HepG2 (cell line): ENCODE measurements at regions not wholly inside any gene's neighbourhood (a gene's known extent, or its start where the extent isn't known, plus 50 kb on each side); places are given as distances from the start of the nearest gene placed in this dataset.

Experiments used
- ATAC-seq: fragments of 200-7000 bp; cut with Tn5 transposase; 3 replicates; pipeline ENCODE4 v1.9.1; 2020; ENCODE audit warnings: mild to moderate bottlenecking, moderate library complexity
- BruUV-seq: library from RNA; stranded (reverse); fragments of 400-500 nt; replicated peaks from 2 replicates; lab custom pipeline; 2021; lab: Mats Ljungman, UMichigan
- CTCF ChIA-PET: fragments of 300-600 bp; formaldehyde crosslinking; extraction: SDS; loops from one replicate; lab custom pipeline; 2021; ENCODE audit warnings: low total read pairs, inconsistent platforms, low intra/inter-chr PET ratio; lab: Yijun Ruan, JAX
- POLR2A ChIA-PET: fragments of 350-600 bp; sonication (Branson Sonifier 250); formaldehyde crosslinking; loops from one replicate; lab custom pipeline; 2020; ENCODE audit warnings: antibody characterized with exemption, inconsistent platforms; lab: Yijun Ruan, JAX
- DNase-seq: peaks from one replicate; pipeline ENCODE4 v3.0.0-alpha.2; 2015; ENCODE audit warnings: low spot score
- FAIRE-seq: peaks from 3 replicates; lab custom pipeline; 2011; peaks lifted over from hg19 to GRCh38; lab: Jason Lieb, UNC
- H2AFZ ChIP-seq: one replicate; pipeline ENCODE4 v1.6.1; 2011; ENCODE audit warnings: low read length, inconsistent platforms
- H3K27ac ChIP-seq: fragments of 300-600 bp; 3 replicates; pipeline ENCODE4 v1.8.0; 2011; ENCODE audit warnings: mixed run types, mild to moderate bottlenecking, mixed read lengths, low read length, inconsistent platforms; ENCODE audit not compliant: insufficient read depth; ENCODE audit errors: extremely low read length
- H3K27me3 ChIP-seq, 2 experiments: fragments of 200-600 bp in 1 of 2; 2 replicates in 1 of 2; 3 replicates in 1 of 2; pipeline versions ENCODE4 v1.6.0 to v1.8.0; 2011; ENCODE audit warnings: low read length in 2 of 2, mild to moderate bottlenecking in 2 of 2, moderate library complexity in 2 of 2, inconsistent platforms in 1 of 2; ENCODE audit not compliant: insufficient read depth in 2 of 2, control insufficient read depth in 1 of 2
- H3K36me3 ChIP-seq, 2 experiments: fragments of 200-600 bp in 1 of 2; replicated peaks in 1 of 2; 2 replicates in 1 of 2; 3 replicates in 1 of 2; pipeline versions ENCODE4 v1.5.1 to v1.8.0; 2011; ENCODE audit warnings: low read length in 2 of 2, inconsistent platforms in 1 of 2; ENCODE audit not compliant: insufficient read depth in 2 of 2, control insufficient read depth in 1 of 2
- H3K4me1 ChIP-seq: 2 replicates; pipeline ENCODE4 v1.5.1; 2012; ENCODE audit warnings: low read length, inconsistent platforms; ENCODE audit not compliant: insufficient read depth
- H3K4me2 ChIP-seq: 2 replicates; pipeline ENCODE4 v1.6.0; 2011; ENCODE audit warnings: low read depth, low read length, inconsistent platforms
- H3K4me3 ChIP-seq, 3 experiments: fragments of 200-600 bp in 1 of 3; sonication (generic), shearing (Covaris generic) in 1 of 3; replicated peaks in 1 of 3; 2 replicates each; pipeline ENCODE4 v1.5.1; 2011 to 2016; ENCODE audit warnings: low read length in 3 of 3, inconsistent platforms in 2 of 3, low read depth in 2 of 3, mild to moderate bottlenecking in 2 of 3, control low read depth in 1 of 3, mixed read lengths in 1 of 3; ENCODE audit not compliant: insufficient read depth in 1 of 3
- H3K79me2 ChIP-seq: one replicate; pipeline ENCODE4 v1.6.1; 2011; ENCODE audit warnings: low read length, inconsistent platforms; ENCODE audit not compliant: insufficient read depth
- H3K9ac ChIP-seq: 2 replicates; pipeline ENCODE4 v1.6.0; 2011; ENCODE audit warnings: mild to moderate bottlenecking, low read depth, low read length, inconsistent platforms; ENCODE audit not compliant: insufficient read depth
- H3K9me3 ChIP-seq: 2 replicates; pipeline ENCODE4 v1.5.1; 2012; ENCODE audit warnings: mild to moderate bottlenecking, low read length
- H4K20me1 ChIP-seq: 2 replicates; pipeline ENCODE4 v1.6.0; 2011; ENCODE audit warnings: inconsistent platforms, mild to moderate bottlenecking, low read length, moderate library complexity; ENCODE audit not compliant: insufficient read depth
- HMGA1 ChIP-seq: sonication (generic); formaldehyde crosslinking; conservative IDR thresholded peaks from 2 replicates; pipeline ENCODE4 v1.4.0; 2020; ENCODE audit warnings: missing genetic modification reagents
- ZNF12 ChIP-seq: sonication (generic); formaldehyde crosslinking; IDR thresholded peaks from 2 replicates; pipeline ENCODE4 v1.5.0; 2020; ENCODE audit warnings: missing genetic modification reagents
- ZNF136 ChIP-seq: sonication (generic); formaldehyde crosslinking; IDR thresholded peaks from 2 replicates; pipeline ENCODE4 v1.8.1; 2022; ENCODE audit warnings: low read depth, mild to moderate bottlenecking, moderate library complexity, missing genetic modification reagents
- ZNF878 ChIP-seq: sonication (generic); formaldehyde crosslinking; IDR thresholded peaks from 2 replicates; pipeline ENCODE4 v1.8.1; 2023; ENCODE audit warnings: mild to moderate bottlenecking, missing genetic modification reagents, moderate library complexity
- ZZZ3 ChIP-seq: sonication (generic); formaldehyde crosslinking; IDR thresholded peaks from 2 replicates; pipeline ENCODE4 v1.4.0; 2020; ENCODE audit warnings: missing genetic modification reagents, mild to moderate bottlenecking, borderline replicate concordance
- WGBS: methylation state at CpG from one replicate; pipeline ENCODE4 v1.1.6; 2017; ENCODE audit warnings: low lambda C conversion rate; 5-methylcytosine and 5-hydroxymethylcytosine counted together
- in situ Hi-C: cut with HindIII; loops from 2 replicates; pipeline ENCODE4 v1.10.0; 2017; ENCODE audit warnings: low pct_unique_long_range_greater_than_20kb; ENCODE audit not compliant: extremely low pct_ligation_motif_present
- intact Hi-C: fragments of 100-400 bp; cut with micrococcal nuclease; formaldehyde crosslinking; loops from one replicate; pipeline ENCODE4 v1.10.0; 2022; ENCODE audit not compliant: unreplicated experiment
- TF ChIP-seq, protein P1 (sequence below): sonication (generic); formaldehyde crosslinking; IDR thresholded peaks from 2 replicates; pipeline ENCODE4 v1.4.0; 2020; ENCODE audit warnings: missing genetic modification reagents, low read depth, mild to moderate bottlenecking, borderline replicate concordance
- TF ChIP-seq, protein P2 (sequence below): sonication (generic); formaldehyde crosslinking; IDR thresholded peaks from 2 replicates; pipeline ENCODE4 v1.8.0; 2022; ENCODE audit warnings: missing genetic modification reagents, low read depth, mild to moderate bottlenecking, borderline replicate concordance
- TF ChIP-seq, protein P3 (sequence below): conservative IDR thresholded peaks from 2 replicates; pipeline ENCODE4 v1.6.1; 2018; ENCODE audit warnings: missing genetic modification reagents
- TF ChIP-seq, protein P4 (sequence below): IDR thresholded peaks from 2 replicates; pipeline ENCODE4 v1.6.1; 2012; ENCODE audit warnings: low read length, improper control_type of control experiment

DNA sequence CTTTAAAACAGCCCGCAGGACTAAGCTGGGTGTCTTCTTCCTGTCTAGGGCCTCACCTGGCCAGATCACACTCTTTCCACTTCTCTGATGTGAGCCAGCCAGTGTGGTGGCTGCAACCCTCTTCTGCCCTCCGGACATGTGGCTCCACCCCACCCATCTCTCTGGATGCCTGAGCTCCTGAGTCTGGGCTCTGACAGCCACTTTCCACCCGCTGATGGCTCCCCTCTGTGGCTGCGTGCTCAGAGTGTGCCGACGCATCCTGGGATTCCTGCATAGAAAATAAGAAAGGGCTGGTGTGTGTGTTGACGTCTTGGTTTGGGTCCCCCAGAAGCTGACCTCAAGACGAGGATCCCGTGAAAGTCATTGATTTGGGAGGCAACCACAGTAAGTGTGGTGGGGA is 181.6 kb downstream of the URI1 start:
- H3K9me3 ChIP-seq, result no peaks in the 10 kb centered on the region
- no peaks in the 10 kb centered on the region for H4K20me1 ChIP-seq
- no peaks in the 10 kb centered on the region for H3K36me3 ChIP-seq
- DNase-seq (no peak), ATAC-seq (no peak), FAIRE-seq (no peak)
- no peak overlapping the region for H3K4me2 ChIP-seq
- no TSS peak for BruUV-seq
- H2AFZ ChIP-seq, result no peak overlapping the region
- H3K79me2 ChIP-seq, result no peaks in the 10 kb centered on the region
- CTCF ChIA-PET, result no interaction called here
- no peak overlapping the region for H3K4me3 ChIP-seq
- in situ Hi-C loops, result no loop called here
- intact Hi-C loops, result no loop called here
- H3K9ac ChIP-seq, result no peak overlapping the region
- peaks cover 0 to 23% of the 10 kb centered on the region in 2 experiments; a peak in 4 of 5 replicates for H3K27me3 ChIP-seq
- POLR2A ChIA-PET, result no interaction called here
- no peak for TF ChIP-seq HMGA1 (CRISPR knock-in tag)
- TF ChIP-seq, all 625 proteins: peak for 0
- no peaks in the 10 kb centered on the region for H3K4me1 ChIP-seq
- no peak overlapping the region for H3K27ac ChIP-seq
- WGBS, result 6% methylated on average over 8 of the region's 9 CpGs

DNA sequence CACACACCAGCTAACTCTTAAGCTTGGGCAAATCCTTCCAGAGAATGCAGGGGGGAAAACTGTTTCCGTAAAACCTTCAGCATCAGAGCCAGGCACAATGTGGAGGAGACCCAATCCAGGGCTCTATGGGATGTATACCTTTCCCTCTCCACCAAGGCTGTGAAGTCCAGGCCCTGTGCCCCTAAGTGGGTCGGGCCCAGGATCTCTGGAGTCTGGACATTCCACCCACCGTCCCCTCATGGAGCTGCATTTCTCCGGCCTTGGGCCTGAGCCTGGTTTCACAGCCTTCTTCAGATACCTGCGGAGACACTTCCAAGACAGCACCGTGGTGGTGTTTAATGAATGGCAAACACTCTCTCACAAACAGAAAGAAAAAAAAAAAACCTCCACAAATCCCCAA is 186.2 kb downstream of the URI1 start:
- DNase-seq, result no peak
- Histone ChIP-seq H3K79me2 (no peaks in the 10 kb centered on the region), H3K9ac (no peak overlapping the region), H4K20me1 (no peaks in the 10 kb centered on the region), H3K4me3 (no peak overlapping the region), H3K27me3 (peaks cover 0 to 5% of the 10 kb centered on the region in 2 experiments; a peak in 1 of 5 replicates), H3K27ac (no peak overlapping the region), H3K36me3 (no peaks in the 10 kb centered on the region), H2AFZ (no peak overlapping the region), H3K4me2 (no peak overlapping the region), H3K9me3 (no peaks in the 10 kb centered on the region), H3K4me1 (no peaks in the 10 kb centered on the region)
- CTCF ChIA-PET, result no interaction called here
- WGBS, result 66% methylated on average over 4 of the region's 6 CpGs
- POLR2A ChIA-PET, result no interaction called here
- TF ChIP-seq, protein P1, sequence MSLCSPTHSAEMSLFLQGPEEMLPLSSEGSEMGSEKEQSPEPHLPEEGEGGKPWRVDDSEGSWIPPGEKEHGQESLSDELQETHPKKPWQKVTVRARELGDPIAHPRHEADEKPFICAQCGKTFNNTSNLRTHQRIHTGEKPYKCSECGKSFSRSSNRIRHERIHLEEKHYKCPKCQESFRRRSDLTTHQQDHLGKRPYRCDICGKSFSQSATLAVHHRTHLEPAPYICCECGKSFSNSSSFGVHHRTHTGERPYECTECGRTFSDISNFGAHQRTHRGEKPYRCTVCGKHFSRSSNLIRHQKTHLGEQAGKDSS, result no peak
- TF ChIP-seq ZNF12 (CRISPR knock-in tag) (no peak), ZNF136 (CRISPR knock-in tag) (no peak), ZZZ3 (CRISPR knock-in tag) (no peak), ZNF878 (CRISPR knock-in tag) (no peak)
- TF ChIP-seq, protein P2, sequence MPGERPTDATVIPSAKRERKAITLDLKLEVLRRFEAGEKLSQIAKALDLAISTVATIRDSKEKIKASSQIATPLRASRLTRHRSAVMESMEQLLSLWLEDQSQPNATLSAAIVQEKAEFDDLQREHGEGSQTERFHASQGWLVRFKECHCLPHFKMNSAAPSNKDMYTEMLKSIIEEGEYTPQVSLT (CRISPR knock-in tag), result no peak
- TF ChIP-seq, protein P3, sequence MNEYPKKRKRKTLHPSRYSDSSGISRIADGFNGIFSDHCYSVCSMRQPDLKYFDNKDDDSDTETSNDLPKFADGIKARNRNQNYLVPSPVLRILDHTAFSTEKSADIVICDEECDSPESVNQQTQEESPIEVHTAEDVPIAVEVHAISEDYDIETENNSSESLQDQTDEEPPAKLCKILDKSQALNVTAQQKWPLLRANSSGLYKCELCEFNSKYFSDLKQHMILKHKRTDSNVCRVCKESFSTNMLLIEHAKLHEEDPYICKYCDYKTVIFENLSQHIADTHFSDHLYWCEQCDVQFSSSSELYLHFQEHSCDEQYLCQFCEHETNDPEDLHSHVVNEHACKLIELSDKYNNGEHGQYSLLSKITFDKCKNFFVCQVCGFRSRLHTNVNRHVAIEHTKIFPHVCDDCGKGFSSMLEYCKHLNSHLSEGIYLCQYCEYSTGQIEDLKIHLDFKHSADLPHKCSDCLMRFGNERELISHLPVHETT (CRISPR knock-in tag), result no peak
- TF ChIP-seq, protein P4, sequence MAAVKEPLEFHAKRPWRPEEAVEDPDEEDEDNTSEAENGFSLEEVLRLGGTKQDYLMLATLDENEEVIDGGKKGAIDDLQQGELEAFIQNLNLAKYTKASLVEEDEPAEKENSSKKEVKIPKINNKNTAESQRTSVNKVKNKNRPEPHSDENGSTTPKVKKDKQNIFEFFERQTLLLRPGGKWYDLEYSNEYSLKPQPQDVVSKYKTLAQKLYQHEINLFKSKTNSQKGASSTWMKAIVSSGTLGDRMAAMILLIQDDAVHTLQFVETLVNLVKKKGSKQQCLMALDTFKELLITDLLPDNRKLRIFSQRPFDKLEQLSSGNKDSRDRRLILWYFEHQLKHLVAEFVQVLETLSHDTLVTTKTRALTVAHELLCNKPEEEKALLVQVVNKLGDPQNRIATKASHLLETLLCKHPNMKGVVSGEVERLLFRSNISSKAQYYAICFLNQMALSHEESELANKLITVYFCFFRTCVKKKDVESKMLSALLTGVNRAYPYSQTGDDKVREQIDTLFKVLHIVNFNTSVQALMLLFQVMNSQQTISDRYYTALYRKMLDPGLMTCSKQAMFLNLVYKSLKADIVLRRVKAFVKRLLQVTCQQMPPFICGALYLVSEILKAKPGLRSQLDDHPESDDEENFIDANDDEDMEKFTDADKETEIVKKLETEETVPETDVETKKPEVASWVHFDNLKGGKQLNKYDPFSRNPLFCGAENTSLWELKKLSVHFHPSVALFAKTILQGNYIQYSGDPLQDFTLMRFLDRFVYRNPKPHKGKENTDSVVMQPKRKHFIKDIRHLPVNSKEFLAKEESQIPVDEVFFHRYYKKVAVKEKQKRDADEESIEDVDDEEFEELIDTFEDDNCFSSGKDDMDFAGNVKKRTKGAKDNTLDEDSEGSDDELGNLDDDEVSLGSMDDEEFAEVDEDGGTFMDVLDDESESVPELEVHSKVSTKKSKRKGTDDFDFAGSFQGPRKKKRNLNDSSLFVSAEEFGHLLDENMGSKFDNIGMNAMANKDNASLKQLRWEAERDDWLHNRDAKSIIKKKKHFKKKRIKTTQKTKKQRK, result no peak
- in situ Hi-C loops, result no loop called here
- BruUV-seq, result no TSS peak
- intact Hi-C loops, result no loop called here
- ATAC-seq, result no peak
- no peak for FAIRE-seq
